A549 (cell line): ENCODE measurements at regions not wholly inside any gene's neighbourhood (a gene's known extent, or its start where the extent isn't known, plus 50 kb on each side); places are given as distances from the start of the nearest gene placed in this dataset.

ENCODE experiments used
- BHLHE40 ChIP-seq: IDR thresholded peaks from 2 replicates; pipeline ENCODE4 v1.6.1; 2012; ENCODE audit warnings: low read depth, low read length, inconsistent platforms
- EP300 ChIP-seq, 2 experiments: fragments of >200 bp; sonication (Bioruptor Twin); formaldehyde crosslinking; IDR thresholded peaks; 2 replicates in 1 of 2; 3 replicates in 1 of 2; pipeline ENCODE4 v1.6.1; 2016 to 2017
- POLR2A ChIP-seq: IDR thresholded peaks from 2 replicates; pipeline ENCODE4 v1.6.1; 2012; ENCODE audit warnings: mild to moderate bottlenecking, low read length
- SMC3 ChIP-seq: fragments of >200 bp; sonication (Bioruptor Twin); formaldehyde crosslinking; IDR thresholded peaks from 3 replicates; pipeline ENCODE4 v1.6.1; 2018; ENCODE audit warnings: inconsistent platforms
- TF ChIP-seq, protein P1 (sequence below): IDR thresholded peaks from 2 replicates; pipeline ENCODE4 v1.6.1; 2012

DNA sequence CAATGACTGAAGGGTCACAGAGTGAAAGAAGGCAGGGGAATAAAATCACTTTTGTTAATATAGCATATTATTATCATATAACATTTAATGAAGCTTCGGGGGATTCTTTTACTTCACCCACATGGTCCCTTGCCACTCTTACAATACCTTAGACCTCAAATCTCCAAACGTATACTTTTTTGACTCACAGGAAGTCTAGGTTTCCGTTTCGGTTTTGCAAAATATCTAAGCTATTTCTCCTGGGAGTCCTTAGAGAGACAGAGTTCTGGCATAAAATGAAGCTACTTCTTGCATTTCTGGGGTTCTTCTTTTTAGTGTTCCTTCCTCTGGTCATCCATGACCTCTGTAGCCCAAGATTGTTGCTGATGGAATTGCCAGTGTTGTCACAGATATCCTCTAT, 590.5 kb upstream of the ATP2B1 start:
- TF ChIP-seq, protein P1, sequence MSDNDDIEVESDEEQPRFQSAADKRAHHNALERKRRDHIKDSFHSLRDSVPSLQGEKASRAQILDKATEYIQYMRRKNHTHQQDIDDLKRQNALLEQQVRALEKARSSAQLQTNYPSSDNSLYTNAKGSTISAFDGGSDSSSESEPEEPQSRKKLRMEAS = no peak
- TF ChIP-seq EP300 (IDR thresholded peaks at IDR 0.05) (no peak), POLR2A (no peak), SMC3 (no peak), BHLHE40 (no peak)
